B cell (primary cell): ENCODE measurements at regions not wholly inside any gene's neighbourhood (a gene's known extent, or its start where the extent isn't known, plus 50 kb on each side); places are given as distances from the start of the nearest gene placed in this dataset.

Experiments used
- EZH2 ChIP-seq: IDR thresholded peaks from 2 replicates; pipeline ENCODE4 v1.6.1; 2012; ENCODE audit warnings: borderline replicate concordance, low read depth, mild to moderate bottlenecking, moderate library complexity, low read length; ENCODE audit not compliant: insufficient read depth, poor library complexity, severe bottlenecking
- TF ChIP-seq, protein P1 (sequence below): fragments of 200-600 bp; IDR thresholded peaks from one replicate; pipeline ENCODE4 v1.8.0; 2022; ENCODE audit warnings: antibody characterized with exemption, mild to moderate bottlenecking

DNA sequence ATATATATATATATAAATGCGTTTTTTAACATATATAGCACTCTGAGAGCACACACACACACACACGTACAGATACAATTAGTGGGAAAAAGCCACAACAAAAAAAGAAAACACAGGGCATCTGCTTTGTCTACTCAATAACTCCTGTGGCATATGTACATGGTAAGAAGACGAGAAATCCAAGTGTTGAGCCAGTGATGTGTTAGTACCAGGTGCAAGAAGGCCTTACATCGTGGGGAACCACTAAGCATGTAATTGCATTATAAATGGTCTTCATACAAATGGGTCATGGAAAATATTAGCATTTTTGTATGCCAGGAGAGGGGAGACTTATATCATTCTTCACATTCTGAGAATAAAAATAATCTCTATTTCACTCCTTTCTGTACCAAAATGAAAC lies 62.7 kb upstream of the FAM47B start:
- TF ChIP-seq, protein P1, sequence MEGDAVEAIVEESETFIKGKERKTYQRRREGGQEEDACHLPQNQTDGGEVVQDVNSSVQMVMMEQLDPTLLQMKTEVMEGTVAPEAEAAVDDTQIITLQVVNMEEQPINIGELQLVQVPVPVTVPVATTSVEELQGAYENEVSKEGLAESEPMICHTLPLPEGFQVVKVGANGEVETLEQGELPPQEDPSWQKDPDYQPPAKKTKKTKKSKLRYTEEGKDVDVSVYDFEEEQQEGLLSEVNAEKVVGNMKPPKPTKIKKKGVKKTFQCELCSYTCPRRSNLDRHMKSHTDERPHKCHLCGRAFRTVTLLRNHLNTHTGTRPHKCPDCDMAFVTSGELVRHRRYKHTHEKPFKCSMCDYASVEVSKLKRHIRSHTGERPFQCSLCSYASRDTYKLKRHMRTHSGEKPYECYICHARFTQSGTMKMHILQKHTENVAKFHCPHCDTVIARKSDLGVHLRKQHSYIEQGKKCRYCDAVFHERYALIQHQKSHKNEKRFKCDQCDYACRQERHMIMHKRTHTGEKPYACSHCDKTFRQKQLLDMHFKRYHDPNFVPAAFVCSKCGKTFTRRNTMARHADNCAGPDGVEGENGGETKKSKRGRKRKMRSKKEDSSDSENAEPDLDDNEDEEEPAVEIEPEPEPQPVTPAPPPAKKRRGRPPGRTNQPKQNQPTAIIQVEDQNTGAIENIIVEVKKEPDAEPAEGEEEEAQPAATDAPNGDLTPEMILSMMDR: no peak
- TF ChIP-seq EZH2: no peak
